CD14-positive monocyte (primary cell): ENCODE measurements at regions not wholly inside any gene's neighbourhood (a gene's known extent, or its start where the extent isn't known, plus 50 kb on each side); places are given as distances from the start of the nearest gene placed in this dataset.

Experiments used
- DNase-seq, 3 donors: peaks; one replicate each; pipeline ENCODE4 v3.0.0-alpha.2; 2011 to 2022
- H2AFZ ChIP-seq: 2 replicates; pipeline ENCODE4 v1.6.0; 2012; ENCODE audit warnings: mild to moderate bottlenecking, low read depth, low read length, inconsistent platforms; ENCODE audit not compliant: insufficient read depth, poor library complexity, severe bottlenecking
- H3K27ac ChIP-seq, 2 donors: 1 replicate in 1 of 2; 2 replicates in 1 of 2; pipeline ENCODE4 v1.5.1; 2012 to 2013; ENCODE audit warnings: low read length in 2 of 2, control low read depth in 1 of 2, inconsistent platforms in 1 of 2, low read depth in 1 of 2, mild to moderate bottlenecking in 1 of 2
- H3K27me3 ChIP-seq, 2 donors: one replicate each; pipeline versions ENCODE4 v1.6.0 to v1.6.1; 2011 to 2013; ENCODE audit warnings: low read length in 2 of 2; ENCODE audit not compliant: control insufficient read depth in 2 of 2, insufficient read depth in 2 of 2
- H3K36me3 ChIP-seq, 2 donors: replicated peaks in 1 of 2; 1 replicate in 1 of 2; 2 replicates in 1 of 2; pipeline versions ENCODE4 v1.5.1 to v1.6.1; 2012 to 2013; ENCODE audit warnings: low read length in 2 of 2, control low read depth in 1 of 2, inconsistent platforms in 1 of 2, mild to moderate bottlenecking in 1 of 2; ENCODE audit not compliant: insufficient read depth in 2 of 2, control insufficient read depth in 1 of 2
- H3K4me1 ChIP-seq, 2 donors: 1 replicate in 1 of 2; 2 replicates in 1 of 2; pipeline versions ENCODE4 v1.5.1 to v1.6.1; 2012 to 2013; ENCODE audit warnings: low read length in 2 of 2, control low read depth in 1 of 2, inconsistent platforms in 1 of 2, mild to moderate bottlenecking in 1 of 2, moderate library complexity in 1 of 2; ENCODE audit not compliant: insufficient read depth in 2 of 2, control insufficient read depth in 1 of 2
- H3K4me2 ChIP-seq: replicated peaks from 2 replicates; pipeline ENCODE3; 2012; ENCODE audit warnings: low read length, moderate library complexity, mild to moderate bottlenecking; ENCODE audit not compliant: poor library complexity, severe bottlenecking; ENCODE audit errors: extremely low read depth
- H3K4me3 ChIP-seq, 3 experiments: fragments of 200-600 bp in 1 of 3; sonication (generic) in 1 of 3; replicated peaks in 1 of 3; 1 replicate in 2 of 3; 2 replicates in 1 of 3; pipeline ENCODE4 v1.5.1; 2011 to 2013; ENCODE audit warnings: low read length in 3 of 3, mild to moderate bottlenecking in 3 of 3, control low read depth in 2 of 3, low read depth in 2 of 3, inconsistent platforms in 1 of 3, moderate library complexity in 1 of 3
- H3K79me2 ChIP-seq: 2 replicates; pipeline ENCODE4 v1.6.0; 2012; ENCODE audit warnings: mild to moderate bottlenecking, control low read depth, inconsistent platforms, low read length, moderate library complexity; ENCODE audit not compliant: insufficient read depth
- H3K9ac ChIP-seq: 2 replicates; pipeline ENCODE4 v1.6.0; 2017; ENCODE audit warnings: low read length, mild to moderate bottlenecking; ENCODE audit not compliant: insufficient read depth, poor library complexity, severe bottlenecking
- H3K9me3 ChIP-seq, 2 donors: replicated peaks in 1 of 2; 1 replicate in 1 of 2; 2 replicates in 1 of 2; pipeline versions ENCODE4 v1.5.1 to v1.6.1; 2012 to 2013; ENCODE audit warnings: low read length in 2 of 2, control low read depth in 1 of 2; ENCODE audit not compliant: control insufficient read depth in 1 of 2, insufficient read depth in 1 of 2
- H4K20me1 ChIP-seq: 2 replicates; pipeline ENCODE4 v1.6.0; 2012; ENCODE audit warnings: mild to moderate bottlenecking, low read length, control low read depth, moderate library complexity; ENCODE audit not compliant: insufficient read depth
- H3K27ac Mint-ChIP-seq, 7 donors: one replicate each; pipeline ENCODE4 v1.8.0; 2020; ENCODE audit warnings: mild to moderate bottlenecking in 7 of 7, mixed read lengths in 7 of 7, moderate library complexity in 6 of 7, inconsistent platforms in 2 of 7
- H3K27me3 Mint-ChIP-seq, 3 donors: one replicate each; pipeline ENCODE4 v1.8.0; 2021 to 2022; ENCODE audit warnings: low read depth in 3 of 3, mild to moderate bottlenecking in 3 of 3, mixed read lengths in 3 of 3, moderate library complexity in 3 of 3, inconsistent platforms in 1 of 3
- H3K36me3 Mint-ChIP-seq, 2 donors: one replicate each; pipeline ENCODE4 v1.8.0; 2020; ENCODE audit warnings: mixed read lengths in 2 of 2, inconsistent platforms in 1 of 2, mild to moderate bottlenecking in 1 of 2
- H3K4me1 Mint-ChIP-seq: one replicate; pipeline ENCODE4 v1.8.0; 2020; ENCODE audit warnings: mild to moderate bottlenecking, mixed read lengths
- H3K4me3 Mint-ChIP-seq, 2 donors: one replicate each; pipeline ENCODE4 v1.8.0; 2020; ENCODE audit warnings: mild to moderate bottlenecking in 2 of 2, mixed read lengths in 2 of 2, moderate library complexity in 1 of 2
- H3K9me3 Mint-ChIP-seq, 7 donors: one replicate each; pipeline ENCODE4 v1.8.0; 2020 to 2022; ENCODE audit warnings: mixed read lengths in 7 of 7, mild to moderate bottlenecking in 6 of 7, moderate library complexity in 6 of 7, inconsistent platforms in 2 of 7
- CTCF ChIP-seq: fragments of 200-600 bp; IDR thresholded peaks from one replicate; pipeline ENCODE4 v1.8.0; 2022; ENCODE audit warnings: antibody characterized with exemption, mild to moderate bottlenecking
- WGBS: methylation state at CpG from one replicate; pipeline ENCODE4 v1.1.5; 2013; ENCODE audit warnings: missing lambda C conversion rate; ENCODE audit not compliant: insufficient coverage; 5-methylcytosine and 5-hydroxymethylcytosine counted together
- intact Hi-C, 2 donors: fragments of 100-400 bp; cut with micrococcal nuclease; formaldehyde crosslinking; loops; one replicate each; pipeline versions ENCODE4 v1.15.0 to v1.15.1; 2023

- H3K9me3 ChIP-seq = no peaks in the 10 kb centered on the region
- Mint-ChIP-seq H3K36me3 (no peaks in the 10 kb centered on the region), H3K4me1 (peaks cover 64% of the 10 kb centered on the region), H3K9me3 (peaks cover 0 to 2% (median 0%) of the 10 kb centered on the region in 7 donors), H3K4me3 (no peak overlapping the region), H3K27me3 (peaks cover 0 to 2% (median 0%) of the 10 kb centered on the region in 3 donors), H3K27ac (peak overlapping the region in 4 of 7 donors; percentile 41 to 79 (median 66))
- WGBS = 64% methylated on average over 8 of the region's 13 CpGs
- H3K27ac ChIP-seq = no peak overlapping the region
- H3K36me3 ChIP-seq = no peaks in the 10 kb centered on the region
- no peak for TF ChIP-seq CTCF
- intact Hi-C loops = no loop called here
- H2AFZ ChIP-seq = no peak overlapping the region
- no peaks in the 10 kb centered on the region for H3K79me2 ChIP-seq
- H4K20me1 ChIP-seq = no peaks in the 10 kb centered on the region
- H3K4me2 ChIP-seq = no peak overlapping the region
- no peak overlapping the region for H3K4me3 ChIP-seq
- H3K27me3 ChIP-seq = no peaks in the 10 kb centered on the region
- H3K9ac ChIP-seq = no peak overlapping the region
- peaks cover 54 to 62% of the 10 kb centered on the region in 2 donors for H3K4me1 ChIP-seq
- no peak for DNase-seq
Measured at GRCh38 chr20:1832634-1833033, 62.6 kb upstream of the SIRPA start.

- H3K4me1 Mint-ChIP-seq = peaks cover 68% of the 10 kb centered on the region
- H3K27me3 ChIP-seq = no peaks in the 10 kb centered on the region
- H3K4me1 ChIP-seq = peaks cover 60 to 70% of the 10 kb centered on the region in 2 donors
- whole genome bisulfite sequencing = 85% methylated on average over 7 of the region's 8 CpGs
- no peak overlapping the region for H3K4me3 ChIP-seq
- H3K27me3 Mint-ChIP-seq = peaks cover 0 to 2% (median 0%) of the 10 kb centered on the region in 3 donors
- H3K27ac Mint-ChIP-seq = peak overlapping the region; percentile 47 to 92 (median 84)
- peak overlapping the region; percentile 20 for H2AFZ ChIP-seq
- no peaks in the 10 kb centered on the region for H3K36me3 Mint-ChIP-seq
- no peaks in the 10 kb centered on the region for H4K20me1 ChIP-seq
- H3K36me3 ChIP-seq = no peaks in the 10 kb centered on the region
- no peak for TF ChIP-seq CTCF
- DNase-seq = no peak
- H3K4me3 Mint-ChIP-seq = peak overlapping the region in 1 of 2 donors; percentile 22
- intact Hi-C loops = no loop called here
- H3K9ac ChIP-seq = no peak overlapping the region
- no peaks in the 10 kb centered on the region for H3K79me2 ChIP-seq
- H3K27ac ChIP-seq = peak overlapping the region; percentile 25 to 79
- peak overlapping the region; percentile 23 for H3K4me2 ChIP-seq
- peaks cover 0 to 2% (median 0%) of the 10 kb centered on the region in 7 donors for H3K9me3 Mint-ChIP-seq
- H3K9me3 ChIP-seq = no peaks in the 10 kb centered on the region
Measured at GRCh38 chr20:1831606-1832005, 63.6 kb upstream of the SIRPA start.
